Activated B cell treated with CpG ODN at 0.5 μM for 24 hours (primary cell): ENCODE measurements at regions not wholly inside any gene's neighbourhood (a gene's known extent, or its start where the extent isn't known, plus 50 kb on each side); places are given as distances from the start of the nearest gene placed in this dataset.

Experiments used
- ATAC-seq: fragments of 200-7000 bp; cut with Tn5 transposase; one replicate; pipeline ENCODE4 v1.10.0; 2021; ENCODE audit warnings: low read depth, mild to moderate bottlenecking, moderate library complexity
- CTCF ChIA-PET: fragments of 350-600 bp; sonication (Branson Sonifier 250); formaldehyde crosslinking; loops from one replicate; lab custom pipeline; 2021; ENCODE audit warnings: antibody characterized with exemption; lab: Charles Lee
- POLR2A ChIA-PET: fragments of 350-600 bp; sonication (Branson Sonifier 250); formaldehyde crosslinking; loops from one replicate; lab custom pipeline; 2021; ENCODE audit warnings: antibody characterized with exemption; lab: Charles Lee
- DNase-seq: peaks from one replicate; pipeline ENCODE4 v3.0.0; 2022
- H3K27ac Mint-ChIP-seq: one replicate; pipeline ENCODE4 v1.8.0; 2020; ENCODE audit warnings: mixed read lengths
- H3K27me3 Mint-ChIP-seq: one replicate; pipeline ENCODE4 v1.8.0; 2021; ENCODE audit warnings: mixed read lengths
- H3K36me3 Mint-ChIP-seq: one replicate; pipeline ENCODE4 v1.8.0; 2021; ENCODE audit warnings: low read depth, mixed read lengths
- H3K4me1 Mint-ChIP-seq: one replicate; pipeline ENCODE4 v1.8.0; 2021; ENCODE audit warnings: mixed read lengths
- H3K4me3 Mint-ChIP-seq: one replicate; pipeline ENCODE4 v1.8.0; 2020; ENCODE audit warnings: mild to moderate bottlenecking, mixed read lengths
- H3K9me3 Mint-ChIP-seq: one replicate; pipeline ENCODE4 v1.8.0; 2020; ENCODE audit warnings: mixed read lengths
- intact Hi-C: fragments of 100-400 bp; cut with micrococcal nuclease; formaldehyde crosslinking; loops from one replicate; pipeline ENCODE4 v1.15.1; 2024
- TF ChIP-seq, protein P1 (sequence below): fragments of 200-600 bp; IDR thresholded peaks from one replicate; pipeline ENCODE4 v1.8.0; 2022; ENCODE audit warnings: antibody characterized with exemption, mild to moderate bottlenecking

DNA sequence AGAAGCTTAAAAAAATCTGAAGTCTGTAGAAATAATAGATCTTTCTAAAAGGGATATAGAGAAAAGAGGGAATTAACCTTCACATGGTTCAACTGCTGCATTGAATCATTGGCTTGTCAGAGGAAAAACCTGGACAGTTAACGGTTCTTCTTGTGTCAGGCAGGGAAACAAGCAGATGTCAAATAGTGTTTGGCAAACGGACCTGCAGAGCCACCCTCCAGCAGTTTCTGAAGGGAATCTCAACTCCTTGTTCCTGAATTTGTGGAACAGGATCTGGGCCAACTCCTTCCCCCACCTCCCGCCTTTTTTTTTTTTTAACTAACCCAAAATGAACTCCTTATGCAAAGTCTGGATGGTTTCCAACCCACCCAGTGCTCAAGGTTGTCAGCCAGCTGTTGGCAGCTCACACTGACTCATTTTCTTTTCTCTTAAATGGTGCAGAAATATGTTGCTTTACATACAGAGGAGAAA lies 187.3 kb downstream of the CAND1 start:
- Mint-ChIP-seq H3K9me3 (peaks cover 3% of the 10 kb centered on the region), H3K4me1 (peaks cover 14% of the 10 kb centered on the region), H3K27me3 (peaks cover 13% of the 10 kb centered on the region), H3K27ac (no peak overlapping the region), H3K4me3 (no peak overlapping the region), H3K36me3 (no peaks in the 10 kb centered on the region)
- DNase-seq (no peak), ATAC-seq (no peak)
- intact Hi-C loops, result no loop called here
- TF ChIP-seq, protein P1, sequence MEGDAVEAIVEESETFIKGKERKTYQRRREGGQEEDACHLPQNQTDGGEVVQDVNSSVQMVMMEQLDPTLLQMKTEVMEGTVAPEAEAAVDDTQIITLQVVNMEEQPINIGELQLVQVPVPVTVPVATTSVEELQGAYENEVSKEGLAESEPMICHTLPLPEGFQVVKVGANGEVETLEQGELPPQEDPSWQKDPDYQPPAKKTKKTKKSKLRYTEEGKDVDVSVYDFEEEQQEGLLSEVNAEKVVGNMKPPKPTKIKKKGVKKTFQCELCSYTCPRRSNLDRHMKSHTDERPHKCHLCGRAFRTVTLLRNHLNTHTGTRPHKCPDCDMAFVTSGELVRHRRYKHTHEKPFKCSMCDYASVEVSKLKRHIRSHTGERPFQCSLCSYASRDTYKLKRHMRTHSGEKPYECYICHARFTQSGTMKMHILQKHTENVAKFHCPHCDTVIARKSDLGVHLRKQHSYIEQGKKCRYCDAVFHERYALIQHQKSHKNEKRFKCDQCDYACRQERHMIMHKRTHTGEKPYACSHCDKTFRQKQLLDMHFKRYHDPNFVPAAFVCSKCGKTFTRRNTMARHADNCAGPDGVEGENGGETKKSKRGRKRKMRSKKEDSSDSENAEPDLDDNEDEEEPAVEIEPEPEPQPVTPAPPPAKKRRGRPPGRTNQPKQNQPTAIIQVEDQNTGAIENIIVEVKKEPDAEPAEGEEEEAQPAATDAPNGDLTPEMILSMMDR, result no peak
- POLR2A ChIA-PET, result no interaction called here
- CTCF ChIA-PET, result no interaction called here

- Mint-ChIP-seq H3K36me3 (no peaks in the 10 kb centered on the region), H3K9me3 (peaks cover 3% of the 10 kb centered on the region), H3K4me3 (no peak overlapping the region), H3K27me3 (peaks cover 13% of the 10 kb centered on the region), H3K27ac (no peak overlapping the region), H3K4me1 (peaks cover 9% of the 10 kb centered on the region)
- ChIA-PET POLR2A (no interaction called here), CTCF (interaction anchor here (0.7 kb wide), 2 partner anchors 17 to 80 kb away, joined by 3 to 6 read pairs; no protein-coding TSS in a partner anchor)
- intact Hi-C loops, result no loop called here
- no peak for DNase-seq
- TF ChIP-seq, protein P1, result no peak
- ATAC-seq, result no peak
These were observed 188.0 kb downstream of the CAND1 start for GRCh38 chr12:67457136-67457535.

- TF ChIP-seq, protein P1, result no peak
- ATAC-seq, result no peak
- H3K9me3 Mint-ChIP-seq, result no peaks in the 10 kb centered on the region
- H3K4me3 Mint-ChIP-seq, result no peak overlapping the region
- intact Hi-C loops, result no loop called here
- POLR2A ChIA-PET, result no interaction called here
- DNase-seq, result no peak
- no peak overlapping the region for H3K27ac Mint-ChIP-seq
- no peaks in the 10 kb centered on the region for H3K36me3 Mint-ChIP-seq
- H3K4me1 Mint-ChIP-seq, result peaks cover 2% of the 10 kb centered on the region
- CTCF ChIA-PET, result no interaction called here
- H3K27me3 Mint-ChIP-seq, result peaks cover 13% of the 10 kb centered on the region
These were observed 188.9 kb downstream of the CAND1 start for GRCh38 chr12:67457778-67458665.

GRCh38 chr12:67459173-67459572 lies 189.4 kb upstream of the DYRK2 start:
- CTCF ChIA-PET, result no interaction called here
- ATAC-seq (no peak), DNase-seq (no peak)
- Mint-ChIP-seq H3K36me3 (no peaks in the 10 kb centered on the region), H3K4me3 (no peak overlapping the region), H3K4me1 (no peaks in the 10 kb centered on the region), H3K9me3 (no peaks in the 10 kb centered on the region), H3K27me3 (peaks cover 13% of the 10 kb centered on the region), H3K27ac (no peak overlapping the region)
- TF ChIP-seq, protein P1, result no peak
- intact Hi-C loops, result no loop called here
- POLR2A ChIA-PET, result no interaction called here

- DNase-seq, result no peak
- TF ChIP-seq, protein P1, result no peak
- no peak overlapping the region for H3K27ac Mint-ChIP-seq
- ChIA-PET CTCF (no interaction called here), POLR2A (no interaction called here)
- H3K36me3 Mint-ChIP-seq, result no peaks in the 10 kb centered on the region
- H3K4me3 Mint-ChIP-seq, result no peak overlapping the region
- H3K9me3 Mint-ChIP-seq, result no peaks in the 10 kb centered on the region
- intact Hi-C loops, result no loop called here
- no peak for ATAC-seq
- H3K27me3 Mint-ChIP-seq, result peaks cover 12% of the 10 kb centered on the region
- H3K4me1 Mint-ChIP-seq, result no peaks in the 10 kb centered on the region
These were observed 189.0 kb upstream of the DYRK2 start for GRCh38 chr12:67459578-67459977.
